Parathyroid adenoma (tissue), 2 donors: ENCODE measurements at regions not wholly inside any gene's neighbourhood (a gene's known extent, or its start where the extent isn't known, plus 50 kb on each side); places are given as distances from the start of the nearest gene placed in this dataset.
A peak's percentile ranks its signal among the peaks of the same experiment; 100 is the strongest.

Experiments
- H2AFZ ChIP-seq: fragments of 300-600 bp; sonication (generic); one replicate; pipeline ENCODE4 v1.7.0; 2017; ENCODE audit warnings: antibody characterized with exemption, mild to moderate bottlenecking
- H3K27ac ChIP-seq: fragments of 300-600 bp; sonication (generic); one replicate; pipeline ENCODE4 v1.7.0; 2017
- H3K27me3 ChIP-seq: fragments of 300-600 bp; sonication (generic); one replicate; pipeline ENCODE4 v1.7.0; 2017; ENCODE audit warnings: low read length; ENCODE audit not compliant: control insufficient read depth, insufficient read depth
- H3K36me3 ChIP-seq: fragments of 300-600 bp; sonication (generic); one replicate; pipeline ENCODE4 v1.7.0; 2017; ENCODE audit warnings: low read length; ENCODE audit not compliant: control insufficient read depth, insufficient read depth
- H3K4me1 ChIP-seq: fragments of 300-600 bp; sonication (generic); one replicate; pipeline ENCODE4 v1.7.0; 2017; ENCODE audit warnings: control low read depth
- H3K4me2 ChIP-seq: fragments of 300-600 bp; sonication (generic); one replicate; pipeline ENCODE4 v1.7.0; 2017; ENCODE audit warnings: low read length
- H3K4me3 ChIP-seq: fragments of 300-600 bp; sonication (generic); one replicate; pipeline ENCODE4 v1.7.0; 2017; ENCODE audit warnings: low read depth, low read length
- H3K79me2 ChIP-seq: fragments of 300-600 bp; sonication (generic); one replicate; pipeline ENCODE4 v1.7.0; 2017; ENCODE audit warnings: control low read depth
- H3K9ac ChIP-seq: fragments of 300-600 bp; sonication (generic); one replicate; pipeline ENCODE4 v1.7.0; 2017; ENCODE audit warnings: mild to moderate bottlenecking
- H3K9me3 ChIP-seq: fragments of 300-600 bp; sonication (generic); one replicate; pipeline ENCODE4 v1.7.0; 2017; ENCODE audit warnings: low read length; ENCODE audit not compliant: control insufficient read depth
- TF ChIP-seq, protein P1 (sequence below): fragments of 300-600 bp; sonication (generic); IDR thresholded peaks from one replicate; pipeline ENCODE4 v1.7.0; 2017; ENCODE audit warnings: antibody characterized with exemption, mild to moderate bottlenecking
- donor health status: primary hyperparathyroidism.

DNA sequence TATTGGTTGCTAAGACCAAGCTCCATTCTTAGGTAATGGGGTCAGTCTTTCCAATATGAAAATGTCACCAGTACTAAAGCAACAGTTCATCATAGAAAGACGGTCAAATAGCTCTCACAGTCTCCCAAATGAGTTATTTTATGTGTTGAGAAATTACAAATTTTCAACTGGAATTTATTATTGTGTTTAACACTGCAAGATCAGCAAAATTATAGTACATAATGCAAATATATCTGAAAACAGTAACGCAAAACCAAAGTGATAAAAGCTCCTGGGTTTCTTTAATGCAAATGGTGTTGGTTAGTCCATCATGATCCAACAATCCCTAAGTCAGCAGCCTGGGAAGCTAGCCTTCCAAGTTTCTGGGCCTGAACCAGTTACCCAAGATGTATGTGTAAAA is 61.5 kb upstream of the EGFL6 start:
- no peak overlapping the region for H3K9ac ChIP-seq
- TF ChIP-seq, protein P1, sequence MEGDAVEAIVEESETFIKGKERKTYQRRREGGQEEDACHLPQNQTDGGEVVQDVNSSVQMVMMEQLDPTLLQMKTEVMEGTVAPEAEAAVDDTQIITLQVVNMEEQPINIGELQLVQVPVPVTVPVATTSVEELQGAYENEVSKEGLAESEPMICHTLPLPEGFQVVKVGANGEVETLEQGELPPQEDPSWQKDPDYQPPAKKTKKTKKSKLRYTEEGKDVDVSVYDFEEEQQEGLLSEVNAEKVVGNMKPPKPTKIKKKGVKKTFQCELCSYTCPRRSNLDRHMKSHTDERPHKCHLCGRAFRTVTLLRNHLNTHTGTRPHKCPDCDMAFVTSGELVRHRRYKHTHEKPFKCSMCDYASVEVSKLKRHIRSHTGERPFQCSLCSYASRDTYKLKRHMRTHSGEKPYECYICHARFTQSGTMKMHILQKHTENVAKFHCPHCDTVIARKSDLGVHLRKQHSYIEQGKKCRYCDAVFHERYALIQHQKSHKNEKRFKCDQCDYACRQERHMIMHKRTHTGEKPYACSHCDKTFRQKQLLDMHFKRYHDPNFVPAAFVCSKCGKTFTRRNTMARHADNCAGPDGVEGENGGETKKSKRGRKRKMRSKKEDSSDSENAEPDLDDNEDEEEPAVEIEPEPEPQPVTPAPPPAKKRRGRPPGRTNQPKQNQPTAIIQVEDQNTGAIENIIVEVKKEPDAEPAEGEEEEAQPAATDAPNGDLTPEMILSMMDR: no peak
- no peak overlapping the region for H2AFZ ChIP-seq
- no peaks in the 10 kb centered on the region for H3K36me3 ChIP-seq
- no peak overlapping the region for H3K27ac ChIP-seq
- no peaks in the 10 kb centered on the region for H3K79me2 ChIP-seq
- H3K27me3 ChIP-seq: no peaks in the 10 kb centered on the region
- H3K9me3 ChIP-seq: no peaks in the 10 kb centered on the region
- H3K4me3 ChIP-seq: no peak overlapping the region
- H3K4me1 ChIP-seq: no peaks in the 10 kb centered on the region
- no peak overlapping the region for H3K4me2 ChIP-seq

DNA sequence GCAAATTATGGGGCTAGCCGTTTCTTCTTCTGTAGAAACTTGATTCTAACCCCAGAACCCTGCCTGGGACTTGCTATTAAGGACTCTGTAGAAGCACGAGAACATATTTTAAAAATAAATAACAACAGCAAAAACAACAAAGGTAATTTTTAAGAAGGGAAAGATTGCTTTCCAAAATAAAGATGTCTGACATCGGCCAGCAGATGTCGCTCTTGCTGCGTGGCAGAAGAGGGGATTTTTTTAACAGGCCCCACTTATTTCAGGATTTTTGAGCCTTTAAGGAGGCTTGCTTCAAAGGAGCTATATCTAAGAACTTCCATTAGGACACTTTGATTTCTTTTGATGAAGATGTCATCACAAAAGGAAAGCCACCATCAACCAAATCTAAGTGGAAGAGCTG is 62.8 kb upstream of the EGFL6 start:
- H3K4me2 ChIP-seq: no peak overlapping the region

DNA sequence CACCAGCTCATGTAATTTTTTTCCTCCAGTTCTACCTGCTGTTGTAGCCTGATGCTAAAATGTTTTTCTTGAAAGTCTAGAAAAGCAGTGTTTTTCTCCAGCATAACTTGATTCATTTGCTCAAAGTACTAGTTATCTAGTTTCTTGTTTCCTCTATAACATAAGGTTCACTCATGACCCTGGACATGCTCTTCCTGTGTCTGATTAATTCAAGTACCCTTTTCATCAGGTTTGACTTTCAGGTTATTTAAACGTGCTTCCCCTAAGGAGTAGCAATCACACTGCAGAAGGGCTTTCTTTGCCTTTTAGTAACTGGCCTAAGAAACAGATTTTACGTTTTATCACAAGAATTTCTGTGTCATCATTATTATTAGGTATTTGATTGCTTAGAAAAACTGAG is 66.8 kb upstream of the EGFL6 start:
- TF ChIP-seq, protein P1: no peak
- Histone ChIP-seq H3K27me3 (no peaks in the 10 kb centered on the region), H3K36me3 (no peaks in the 10 kb centered on the region), H3K9ac (no peak overlapping the region), H3K4me3 (no peak overlapping the region), H2AFZ (no peak overlapping the region), H3K79me2 (no peaks in the 10 kb centered on the region), H3K4me2 (no peak overlapping the region), H3K4me1 (no peaks in the 10 kb centered on the region), H3K9me3 (no peaks in the 10 kb centered on the region), H3K27ac (no peak overlapping the region)

More for the DNA sequence above, 62.8 kb upstream of the EGFL6 start:
- Histone ChIP-seq H3K27me3 (no peaks in the 10 kb centered on the region), H2AFZ (no peak overlapping the region), H3K9me3 (no peaks in the 10 kb centered on the region), H3K4me3 (no peak overlapping the region), H3K79me2 (no peaks in the 10 kb centered on the region), H3K4me1 (no peaks in the 10 kb centered on the region), H3K36me3 (no peaks in the 10 kb centered on the region), H3K9ac (no peak overlapping the region), H3K27ac (no peak overlapping the region)
- TF ChIP-seq, protein P1: peak; percentile 63

DNA sequence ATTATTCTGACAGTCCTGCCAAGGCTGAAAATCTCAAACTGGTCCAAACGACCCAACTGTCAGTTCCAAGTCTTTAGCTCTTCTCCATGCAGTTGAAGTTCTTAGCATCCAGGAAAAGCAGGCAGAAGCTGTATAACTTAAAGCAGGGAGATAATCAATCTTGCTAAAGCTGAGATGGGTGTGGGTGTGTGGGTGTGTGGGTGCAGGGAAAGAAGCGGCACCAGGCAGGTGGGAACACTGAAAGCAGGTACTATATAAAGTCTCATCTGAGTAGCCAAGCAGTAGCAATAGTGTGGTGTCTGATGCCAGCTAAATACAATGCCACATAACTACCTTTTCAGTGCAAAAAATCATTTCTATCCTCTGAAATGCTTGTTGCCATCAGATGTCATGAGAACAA is 69.7 kb upstream of the EGFL6 start:
- Histone ChIP-seq H3K36me3 (no peaks in the 10 kb centered on the region), H3K4me1 (no peaks in the 10 kb centered on the region), H2AFZ (no peak overlapping the region), H3K9me3 (no peaks in the 10 kb centered on the region), H3K4me2 (no peak overlapping the region), H3K79me2 (no peaks in the 10 kb centered on the region), H3K9ac (no peak overlapping the region), H3K27me3 (no peaks in the 10 kb centered on the region), H3K27ac (no peak overlapping the region), H3K4me3 (no peak overlapping the region)
- TF ChIP-seq, protein P1: no peak

DNA sequence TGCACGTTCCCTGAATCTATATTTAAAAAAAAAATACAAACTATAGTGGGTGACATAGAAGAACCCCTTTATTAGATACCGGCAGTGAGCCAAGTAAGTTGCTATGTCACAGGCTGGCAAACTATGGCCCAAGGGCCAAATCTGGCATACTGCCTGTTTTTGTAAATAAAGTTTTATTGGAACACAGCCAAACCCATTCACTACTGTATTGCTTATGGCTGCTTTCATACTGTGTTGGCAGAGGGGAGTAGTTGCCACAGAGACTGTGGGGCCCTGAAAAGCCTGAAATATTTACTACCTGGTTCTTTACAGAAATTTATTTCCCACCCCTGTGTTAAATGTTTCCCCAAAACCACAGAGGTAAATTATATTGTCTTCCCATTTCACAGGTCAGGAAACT is 71.2 kb upstream of the EGFL6 start:
- TF ChIP-seq, protein P1: no peak
- H2AFZ ChIP-seq: no peak overlapping the region
- H3K27me3 ChIP-seq: no peaks in the 10 kb centered on the region
- H3K79me2 ChIP-seq: no peaks in the 10 kb centered on the region
- no peak overlapping the region for H3K9ac ChIP-seq
- no peaks in the 10 kb centered on the region for H3K36me3 ChIP-seq
- no peaks in the 10 kb centered on the region for H3K9me3 ChIP-seq
- no peak overlapping the region for H3K4me3 ChIP-seq
- no peak overlapping the region for H3K4me2 ChIP-seq
- no peaks in the 10 kb centered on the region for H3K4me1 ChIP-seq
- no peak overlapping the region for H3K27ac ChIP-seq
